CD8-positive, alpha-beta memory T cell (primary cell): ENCODE measurements at regions not wholly inside any gene's neighbourhood (a gene's known extent, or its start where the extent isn't known, plus 50 kb on each side); places are given as distances from the start of the nearest gene placed in this dataset.
A peak's percentile ranks its signal among the peaks of the same experiment; 100 is the strongest.

Experiments
- CTCF ChIA-PET: fragments of 350-600 bp; sonication (Branson Sonifier 250); formaldehyde crosslinking; loops from one replicate; lab custom pipeline; 2021; ENCODE audit warnings: antibody characterized with exemption; lab: Charles Lee
- POLR2A ChIA-PET: fragments of 350-600 bp; sonication (Branson Sonifier 250); formaldehyde crosslinking; loops from one replicate; lab custom pipeline; 2021; ENCODE audit warnings: antibody characterized with exemption; lab: Charles Lee
- DNase-seq, 5 donors: peaks; one replicate each; pipeline versions ENCODE4 v3.0.0 to v3.0.0-alpha.2; 2020 to 2022; ENCODE audit warnings: mixed read lengths in 1 of 5
- H3K27ac ChIP-seq: one replicate; pipeline ENCODE4 v1.7.0; 2013; ENCODE audit warnings: low read depth, mild to moderate bottlenecking, low read length, moderate library complexity
- H3K27me3 ChIP-seq: 2 replicates; pipeline ENCODE4 v1.7.0; 2013; ENCODE audit warnings: low read length, mild to moderate bottlenecking; ENCODE audit not compliant: insufficient read depth, poor library complexity, severe bottlenecking
- H3K36me3 ChIP-seq: 2 replicates; pipeline ENCODE4 v1.7.0; 2013; ENCODE audit warnings: mild to moderate bottlenecking, low read length, moderate library complexity; ENCODE audit not compliant: insufficient read depth
- H3K4me1 ChIP-seq: 2 replicates; pipeline ENCODE4 v1.7.0; 2013; ENCODE audit warnings: mild to moderate bottlenecking, low read length, moderate library complexity; ENCODE audit not compliant: insufficient read depth
- H3K4me3 ChIP-seq: 2 replicates; pipeline ENCODE4 v1.7.0; 2013; ENCODE audit warnings: mild to moderate bottlenecking, low read length
- H3K9me3 ChIP-seq: 2 replicates; pipeline ENCODE4 v1.7.0; 2013; ENCODE audit warnings: mild to moderate bottlenecking, low read length
- H3K27ac Mint-ChIP-seq, 8 donors: one replicate each; pipeline ENCODE4 v1.8.0; 2020 to 2021; ENCODE audit warnings: mixed read lengths in 8 of 8, mild to moderate bottlenecking in 6 of 8, inconsistent platforms in 3 of 8, moderate library complexity in 3 of 8
- H3K27me3 Mint-ChIP-seq, 2 donors: one replicate each; pipeline ENCODE4 v1.8.0; 2020 to 2021; ENCODE audit warnings: mixed read lengths in 2 of 2, mild to moderate bottlenecking in 1 of 2, moderate library complexity in 1 of 2
- H3K36me3 Mint-ChIP-seq, 3 donors: one replicate each; pipeline ENCODE4 v1.8.0; 2020 to 2021; ENCODE audit warnings: mixed read lengths in 3 of 3, inconsistent platforms in 1 of 3, mild to moderate bottlenecking in 1 of 3
- H3K4me1 Mint-ChIP-seq, 3 donors: one replicate each; pipeline ENCODE4 v1.8.0; 2020 to 2021; ENCODE audit warnings: mixed read lengths in 3 of 3, inconsistent platforms in 1 of 3, mild to moderate bottlenecking in 1 of 3
- H3K4me3 Mint-ChIP-seq, 7 donors: one replicate each; pipeline ENCODE4 v1.8.0; 2020 to 2021; ENCODE audit warnings: mixed read lengths in 7 of 7, mild to moderate bottlenecking in 6 of 7, moderate library complexity in 4 of 7, inconsistent platforms in 2 of 7
- H3K9me3 Mint-ChIP-seq, 5 donors: one replicate each; pipeline ENCODE4 v1.8.0; 2020 to 2022; ENCODE audit warnings: mixed read lengths in 5 of 5, mild to moderate bottlenecking in 3 of 5, moderate library complexity in 2 of 5, inconsistent platforms in 1 of 5

GRCh38 chr13:99896369-99897075, 75.0 kb downstream of the ZIC5 start:
- Histone ChIP-seq H3K4me3 (no peak overlapping the region), H3K27me3 (peaks cover 26% of the 10 kb centered on the region), H3K4me1 (peaks cover 7% of the 10 kb centered on the region), H3K36me3 (no peaks in the 10 kb centered on the region), H3K27ac (no peak overlapping the region), H3K9me3 (no peaks in the 10 kb centered on the region)
- peaks cover 0 to 4% (median 3%) of the 10 kb centered on the region in 3 donors for H3K36me3 Mint-ChIP-seq
- H3K27ac Mint-ChIP-seq, result no peak overlapping the region
- H3K27me3 Mint-ChIP-seq, result peaks cover 41 to 60% of the 10 kb centered on the region in 2 donors
- no peak for DNase-seq
- H3K4me1 Mint-ChIP-seq, result peaks cover 13 to 34% (median 25%) of the 10 kb centered on the region in 3 donors
- no peaks in the 10 kb centered on the region for H3K9me3 Mint-ChIP-seq
- peak overlapping the region; percentile 46 to 77 (median 63) for H3K4me3 Mint-ChIP-seq
- ChIA-PET POLR2A (no interaction called here), CTCF (no interaction called here)

- Mint-ChIP-seq H3K4me1 (peaks cover 13 to 34% (median 25%) of the 10 kb centered on the region in 3 donors), H3K27me3 (peaks cover 41 to 56% of the 10 kb centered on the region in 2 donors), H3K4me3 (peak overlapping the region; percentile 73 to 86 (median 80)), H3K36me3 (peaks cover 0 to 4% (median 2%) of the 10 kb centered on the region in 3 donors), H3K27ac (peak overlapping the region in 1 of 8 donors; percentile 29), H3K9me3 (no peaks in the 10 kb centered on the region)
- Histone ChIP-seq H3K36me3 (no peaks in the 10 kb centered on the region), H3K27ac (no peak overlapping the region), H3K4me1 (peaks cover 7% of the 10 kb centered on the region), H3K27me3 (peaks cover 26% of the 10 kb centered on the region), H3K9me3 (no peaks in the 10 kb centered on the region), H3K4me3 (peak overlapping the region; percentile 35)
- ChIA-PET POLR2A (no interaction called here), CTCF (no interaction called here)
- peak in 1 of 5 donors; percentile 16 for DNase-seq
Measured at GRCh38 chr13:99895444-99896368, 75.9 kb downstream of the ZIC5 start.

GRCh38 chr13:99894840-99895443, 76.6 kb downstream of the ZIC5 start:
- H3K4me1 ChIP-seq, result peaks cover 7% of the 10 kb centered on the region
- Mint-ChIP-seq H3K36me3 (no peaks in the 10 kb centered on the region), H3K9me3 (no peaks in the 10 kb centered on the region), H3K4me3 (peak overlapping the region; percentile 73 to 86 (median 80)), H3K4me1 (peaks cover 10 to 29% (median 19%) of the 10 kb centered on the region in 3 donors), H3K27me3 (peaks cover 37 to 49% of the 10 kb centered on the region in 2 donors), H3K27ac (peak overlapping the region in 3 of 8 donors; percentile 0 to 83 (median 3))
- H3K9me3 ChIP-seq, result no peaks in the 10 kb centered on the region
- H3K27me3 ChIP-seq, result peaks cover 26% of the 10 kb centered on the region
- H3K4me3 ChIP-seq, result peak overlapping the region; percentile 35
- ChIA-PET CTCF (no interaction called here), POLR2A (no interaction called here)
- H3K27ac ChIP-seq, result no peak overlapping the region
- no peaks in the 10 kb centered on the region for H3K36me3 ChIP-seq
- no peak for DNase-seq

GRCh38 chr13:99894105-99894839, 77.3 kb downstream of the ZIC5 start:
- Histone ChIP-seq H3K4me3 (no peak overlapping the region), H3K9me3 (no peaks in the 10 kb centered on the region), H3K27me3 (peaks cover 26% of the 10 kb centered on the region), H3K36me3 (no peaks in the 10 kb centered on the region), H3K27ac (no peak overlapping the region), H3K4me1 (peaks cover 7% of the 10 kb centered on the region)
- peak overlapping the region; percentile 73 to 86 (median 80) for H3K4me3 Mint-ChIP-seq
- no peaks in the 10 kb centered on the region for H3K36me3 Mint-ChIP-seq
- CTCF ChIA-PET, result no interaction called here
- no peak for DNase-seq
- peaks cover 10 to 29% (median 19%) of the 10 kb centered on the region in 3 donors for H3K4me1 Mint-ChIP-seq
- H3K9me3 Mint-ChIP-seq, result no peaks in the 10 kb centered on the region
- H3K27ac Mint-ChIP-seq, result peak overlapping the region in 1 of 8 donors; percentile 83
- POLR2A ChIA-PET, result no interaction called here
- H3K27me3 Mint-ChIP-seq, result peaks cover 37 to 47% of the 10 kb centered on the region in 2 donors

GRCh38 chr13:99893567-99893966, 78.0 kb downstream of the ZIC5 start:
- H3K36me3 Mint-ChIP-seq, result no peaks in the 10 kb centered on the region
- no peaks in the 10 kb centered on the region for H3K9me3 Mint-ChIP-seq
- ChIA-PET POLR2A (no interaction called here), CTCF (no interaction called here)
- H3K4me3 Mint-ChIP-seq, result peak overlapping the region in 2 of 7 donors; percentile 13 to 84
- Histone ChIP-seq H3K27ac (no peak overlapping the region), H3K4me3 (no peak overlapping the region), H3K9me3 (no peaks in the 10 kb centered on the region), H3K4me1 (peaks cover 7% of the 10 kb centered on the region), H3K27me3 (peaks cover 26% of the 10 kb centered on the region), H3K36me3 (no peaks in the 10 kb centered on the region)
- peak overlapping the region in 1 of 8 donors; percentile 75 for H3K27ac Mint-ChIP-seq
- H3K4me1 Mint-ChIP-seq, result peaks cover 10 to 29% (median 19%) of the 10 kb centered on the region in 3 donors
- no peak for DNase-seq
- H3K27me3 Mint-ChIP-seq, result peaks cover 32 to 40% of the 10 kb centered on the region in 2 donors

GRCh38 chr13:99892866-99893504, 78.6 kb downstream of the ZIC5 start:
- ChIA-PET POLR2A (interaction anchor here (0.6 kb wide), 1 partner anchor 716 kb away, joined by 11 read pairs; no protein-coding TSS in a partner anchor), CTCF (no interaction called here)
- Mint-ChIP-seq H3K9me3 (no peaks in the 10 kb centered on the region), H3K36me3 (no peaks in the 10 kb centered on the region), H3K27ac (no peak overlapping the region), H3K4me1 (peaks cover 10 to 29% (median 19%) of the 10 kb centered on the region in 3 donors), H3K4me3 (no peak overlapping the region), H3K27me3 (peaks cover 26 to 35% of the 10 kb centered on the region in 2 donors)
- H3K36me3 ChIP-seq, result no peaks in the 10 kb centered on the region
- H3K9me3 ChIP-seq, result no peaks in the 10 kb centered on the region
- H3K4me3 ChIP-seq, result no peak overlapping the region
- no peak for DNase-seq
- peaks cover 7% of the 10 kb centered on the region for H3K4me1 ChIP-seq
- peaks cover 26% of the 10 kb centered on the region for H3K27me3 ChIP-seq
- no peak overlapping the region for H3K27ac ChIP-seq

- no peak overlapping the region for H3K4me3 ChIP-seq
- CTCF ChIA-PET, result interaction anchor here (2.6 kb wide), 1 partner anchor 8 kb away, joined by 8 read pairs; no protein-coding TSS in a partner anchor
- Mint-ChIP-seq H3K27ac (no peak overlapping the region), H3K4me1 (peaks cover 10 to 29% (median 19%) of the 10 kb centered on the region in 3 donors), H3K27me3 (peaks cover 18 to 28% of the 10 kb centered on the region in 2 donors), H3K9me3 (no peaks in the 10 kb centered on the region), H3K4me3 (peak overlapping the region in 1 of 7 donors; percentile 13), H3K36me3 (no peaks in the 10 kb centered on the region)
- peaks cover 22% of the 10 kb centered on the region for H3K27me3 ChIP-seq
- H3K4me1 ChIP-seq, result peaks cover 7% of the 10 kb centered on the region
- no peaks in the 10 kb centered on the region for H3K9me3 ChIP-seq
- POLR2A ChIA-PET, result no interaction called here
- H3K36me3 ChIP-seq, result no peaks in the 10 kb centered on the region
- no peak for DNase-seq
- no peak overlapping the region for H3K27ac ChIP-seq
Measured at GRCh38 chr13:99892196-99892613, 79.4 kb downstream of the ZIC5 start.
